GM21515 (cell line): ENCODE measurements at regions not wholly inside any gene's neighbourhood (a gene's known extent, or its start where the extent isn't known, plus 50 kb on each side); places are given as distances from the start of the nearest gene placed in this dataset.
"Not testable (repeated sequence)": the region's sequence is repeated elsewhere in the genome, so short reads cannot be mapped to it uniquely, and the experiment has no call there.

Source experiments
- ATAC-seq: cut with Tn5 transposase; IDR thresholded peaks from one replicate; pipeline ENCODE4 v1.9.1; 2021; ENCODE audit not compliant: unreplicated experiment

DNA sequence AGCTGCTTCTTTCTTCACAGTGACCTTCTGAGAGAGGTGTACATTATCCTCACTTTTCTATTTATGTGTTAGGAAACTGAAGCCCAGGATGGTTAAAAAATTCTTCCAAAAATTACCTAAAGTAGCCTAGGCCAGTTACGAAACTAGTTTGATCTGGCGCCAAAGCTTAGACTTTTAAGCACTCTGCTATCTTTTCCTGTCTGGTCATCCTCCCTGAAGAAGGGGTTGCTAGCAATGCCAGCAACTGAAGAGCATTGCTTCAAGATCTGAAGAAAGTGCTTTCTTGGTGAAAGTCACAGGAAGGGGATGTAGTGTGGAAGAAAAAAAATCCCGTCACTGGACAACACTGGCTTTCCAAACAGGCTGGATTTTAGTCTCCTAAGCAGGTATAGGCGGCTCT, 618.8 kb upstream of the GRM7 start:
- no peak for ATAC-seq

- ATAC-seq, result no peak
Observed at GRCh38 chr3:6248528-6248927, 612.4 kb upstream of the GRM7 start.

DNA sequence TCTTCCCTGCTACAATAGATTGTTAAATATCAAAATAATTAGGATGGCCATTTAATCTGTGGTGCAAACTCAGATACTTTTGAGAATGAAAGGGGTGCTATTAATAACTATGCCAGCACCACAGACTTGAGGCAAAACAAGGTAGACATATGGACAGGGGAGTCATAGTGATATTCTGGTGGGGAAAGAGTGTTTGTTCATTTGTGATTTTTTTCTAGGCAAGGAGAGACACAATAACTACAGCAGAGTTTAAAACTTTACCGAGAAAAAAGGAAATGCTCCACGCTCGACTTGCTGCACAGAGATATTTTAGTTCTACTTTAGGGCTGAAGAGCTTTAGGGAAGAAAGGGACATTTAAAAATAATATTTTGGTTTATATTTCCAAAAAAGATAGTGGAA, 611.2 kb upstream of the GRM7 start:
- ATAC-seq, result peak; percentile 53

GRCh38 chr3:6250167-6250566, 610.7 kb upstream of the GRM7 start:
- peak; percentile 99 for ATAC-seq

- ATAC-seq, result no peak
Observed at GRCh38 chr3:6251612-6252400, 609.1 kb upstream of the GRM7 start.

DNA sequence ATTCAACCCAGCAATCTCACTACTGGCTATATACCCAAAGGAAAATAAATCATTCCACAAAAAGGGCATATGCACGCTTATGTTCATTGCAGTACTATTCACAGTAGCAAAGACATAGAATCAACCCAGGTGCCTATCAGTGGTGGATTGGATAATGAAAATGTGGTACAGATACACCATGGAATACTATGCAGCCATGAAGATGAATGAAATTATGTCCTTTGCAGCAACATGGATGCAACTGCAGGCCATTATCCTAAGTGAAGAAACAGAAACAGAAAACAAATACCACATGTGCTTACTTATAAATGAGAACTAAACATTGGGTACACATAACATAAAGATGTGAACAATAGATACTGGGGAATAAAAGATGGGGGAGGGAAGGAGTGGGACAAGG, 606.4 kb upstream of the GRM7 start:
- ATAC-seq, result no peak

DNA sequence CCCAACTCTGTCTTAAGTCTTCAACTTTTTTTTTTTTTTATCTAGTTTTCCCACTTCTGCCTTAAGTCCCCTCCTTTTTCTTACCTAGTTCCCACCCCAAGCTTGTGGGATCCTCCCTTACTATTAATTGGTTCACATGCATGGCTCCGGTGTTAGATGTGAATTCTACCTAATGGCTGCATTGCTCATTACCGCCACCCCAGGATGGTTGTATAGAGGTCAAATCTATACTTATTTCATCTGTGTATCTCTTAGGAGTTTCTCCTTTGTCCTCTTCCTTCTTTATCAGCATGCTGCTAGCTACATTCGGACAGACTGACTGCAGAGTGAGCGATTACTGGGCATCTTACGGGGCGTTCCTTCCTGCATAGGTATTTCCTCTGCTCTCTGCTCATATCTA, 605.7 kb upstream of the GRM7 start:
- no peak for ATAC-seq

DNA sequence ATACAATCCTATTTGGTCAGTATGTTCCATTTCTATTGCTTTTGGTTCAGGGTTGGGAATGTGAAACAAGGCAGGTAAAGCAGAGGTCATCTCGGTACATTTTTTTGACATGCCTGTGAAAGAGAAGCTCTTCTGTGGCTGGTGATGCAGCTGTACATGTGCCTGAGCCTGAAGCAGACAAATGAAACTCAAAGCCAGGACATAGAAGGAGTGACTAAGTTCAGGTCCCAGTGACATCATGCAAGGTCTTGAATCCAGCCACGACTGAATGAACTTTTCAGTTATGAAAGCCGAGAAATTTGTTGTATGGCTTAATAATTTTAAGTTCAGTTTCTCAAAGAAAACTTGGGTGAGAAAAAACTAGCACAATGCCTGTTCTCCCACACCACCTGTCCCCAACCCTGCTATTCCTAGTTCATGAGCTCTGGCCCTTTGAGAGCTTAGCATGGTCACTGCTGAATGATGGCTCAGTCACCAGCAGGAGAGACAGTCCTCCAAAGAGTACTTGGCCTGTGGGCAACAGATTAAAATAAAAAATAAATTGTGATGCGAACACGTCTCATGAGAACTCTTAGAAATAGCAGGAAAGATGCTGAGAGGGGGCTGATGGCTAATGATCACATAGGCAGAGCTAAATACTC, 600.2 kb upstream of the GRM7 start:
- peak; percentile 81 for ATAC-seq

- no peak for ATAC-seq
Observed at GRCh38 chr3:6262010-6262409, 598.9 kb upstream of the GRM7 start.

DNA sequence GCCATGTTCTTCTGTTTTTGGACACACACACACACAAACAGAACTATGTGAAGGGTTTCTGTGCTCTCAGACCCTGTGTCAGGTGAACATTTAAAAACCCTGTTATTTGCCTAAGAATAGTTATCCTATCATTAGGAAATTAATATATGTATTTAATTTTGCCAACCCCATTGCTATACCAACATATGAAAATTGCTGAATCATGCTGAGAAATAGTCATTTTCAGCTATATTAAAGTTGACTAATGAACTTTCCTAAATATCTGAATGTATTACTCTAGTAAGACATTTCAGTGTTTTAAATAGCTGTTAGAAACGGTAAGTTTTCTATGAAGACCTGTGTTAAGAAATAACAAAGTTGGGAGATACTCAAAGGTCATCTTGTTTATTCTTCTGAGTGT, 596.9 kb upstream of the GRM7 start:
- ATAC-seq, result no peak

GRCh38 chr3:6264906-6265305, 596.0 kb upstream of the GRM7 start:
- ATAC-seq, result no peak

DNA sequence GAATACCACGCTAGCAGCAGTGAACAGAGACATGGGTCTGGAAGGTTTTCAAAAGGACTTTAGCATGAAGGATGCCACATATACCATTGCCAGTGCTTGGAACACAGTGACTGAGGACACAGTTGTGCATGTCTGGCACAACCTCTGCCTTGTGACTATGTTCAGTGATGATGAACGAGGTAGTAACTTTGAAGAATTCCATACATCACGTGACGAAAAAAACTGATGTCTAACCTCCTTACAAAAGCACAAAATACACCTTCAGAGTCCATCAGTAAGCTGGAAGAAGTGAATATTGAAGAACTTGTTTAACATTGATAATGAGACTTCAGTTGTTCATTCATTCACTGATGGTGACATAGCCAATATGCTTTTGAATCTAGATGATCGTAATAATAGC, 594.8 kb upstream of the GRM7 start:
- ATAC-seq, result no peak

GRCh38 chr3:6273878-6274277, 587.0 kb upstream of the GRM7 start:
- no peak for ATAC-seq

DNA sequence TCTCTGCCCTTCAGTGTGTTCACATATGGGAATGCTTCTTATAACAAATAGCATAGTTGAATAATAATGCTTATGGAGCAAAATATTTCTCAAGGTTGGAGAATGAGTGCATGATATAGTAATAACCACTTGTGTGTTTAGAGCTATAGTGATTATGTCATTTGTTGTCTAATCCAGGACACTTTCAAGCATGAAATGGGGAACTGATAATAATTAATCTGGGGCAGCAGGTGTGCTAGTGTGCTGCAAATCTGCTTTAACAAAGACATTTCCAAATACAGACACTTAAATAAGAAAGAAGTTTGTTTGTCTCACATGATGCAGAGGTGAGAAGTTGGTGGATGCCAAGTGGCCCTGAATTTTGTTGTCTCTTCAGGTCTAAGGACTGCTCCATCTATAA, 579.3 kb upstream of the GRM7 start:
- no peak for ATAC-seq

GRCh38 chr3:6282918-6283317, 578.0 kb upstream of the GRM7 start:
- ATAC-seq, result no peak

DNA sequence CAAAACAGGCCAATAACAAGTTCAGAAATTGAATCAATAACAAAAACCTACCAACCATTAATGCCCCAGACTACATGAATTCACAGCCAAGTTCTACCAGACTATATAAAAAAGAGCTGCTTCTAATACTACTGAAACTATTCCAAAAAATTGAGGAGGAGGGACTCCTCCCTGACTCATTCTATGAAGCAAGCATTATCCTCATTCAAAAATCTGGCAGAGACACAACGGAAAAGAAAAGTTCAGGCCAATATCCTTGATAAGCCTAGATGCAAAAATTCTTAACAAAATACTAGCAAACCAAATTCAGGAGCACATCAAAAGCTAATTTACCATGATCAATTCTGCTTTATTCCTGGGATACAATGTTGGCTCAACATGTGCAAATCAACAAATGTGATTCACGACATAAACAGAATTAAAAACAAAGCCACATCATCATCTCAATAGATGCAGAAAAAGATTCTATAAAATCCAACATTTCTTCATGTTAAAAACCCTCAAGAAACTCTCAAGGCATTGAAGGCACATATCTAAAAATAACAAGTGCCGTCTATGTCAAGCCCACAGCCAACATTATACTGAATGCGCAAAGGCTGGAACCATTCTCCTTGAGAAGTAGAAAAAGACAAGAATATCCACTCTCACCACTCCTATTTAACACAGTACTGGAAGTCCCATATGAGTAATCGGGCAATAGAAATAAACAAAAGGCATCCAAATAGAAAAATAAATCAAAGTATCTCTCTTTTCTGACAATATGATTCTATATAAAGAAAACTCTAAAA, 573.6 kb upstream of the GRM7 start:
- ATAC-seq, result no peak

DNA sequence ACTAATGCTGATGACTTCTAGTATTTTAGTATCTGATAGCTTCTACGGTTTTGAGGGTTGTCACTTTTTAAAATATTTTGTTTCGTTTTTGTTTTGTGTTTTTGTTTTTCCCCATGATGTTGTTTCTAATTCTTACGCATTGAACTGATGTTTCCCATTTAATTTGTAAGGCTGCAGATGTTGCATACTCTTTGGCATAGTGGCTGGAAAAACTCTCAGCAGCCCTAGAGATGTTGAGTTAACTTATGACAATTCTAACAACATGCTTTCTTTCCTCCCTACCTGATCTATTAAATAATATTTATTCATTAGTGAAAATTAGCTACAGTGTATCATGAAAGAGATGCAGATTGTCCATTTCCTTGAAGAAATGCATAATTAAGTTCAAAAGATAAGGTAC, 559.3 kb upstream of the GRM7 start:
- ATAC-seq, result no peak

GRCh38 chr3:6315906-6316305, 545.0 kb upstream of the GRM7 start:
- no peak for ATAC-seq

- ATAC-seq, result no peak
Observed at GRCh38 chr3:6321999-6322398, 538.9 kb upstream of the GRM7 start.

- ATAC-seq, result no peak
Observed at GRCh38 chr3:6326771-6327170, 534.1 kb upstream of the GRM7 start.

DNA sequence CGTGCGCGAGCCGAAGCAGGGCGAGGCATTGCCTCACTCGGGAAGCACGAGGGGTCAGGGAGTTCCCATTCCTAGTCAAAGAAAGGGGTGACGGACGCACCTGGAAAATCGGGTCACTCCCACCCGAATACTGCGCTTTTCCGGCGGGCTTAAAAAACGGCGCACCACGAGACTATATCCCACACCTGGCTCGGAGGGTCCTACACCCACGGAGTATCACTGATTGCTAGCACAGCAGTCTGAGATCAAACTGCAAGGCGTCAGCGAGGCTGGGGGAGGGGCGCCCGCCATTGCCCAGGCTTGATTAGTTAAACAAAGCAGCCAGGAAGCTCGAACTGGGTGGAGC, 520.0 kb upstream of the GRM7 start:
- ATAC-seq, result not testable (repeated sequence)

GRCh38 chr3:6351752-6352151, 509.2 kb upstream of the GRM7 start:
- ATAC-seq, result no peak
